Gastrocnemius medialis (tissue), 4 donors: ENCODE measurements at regions not wholly inside any gene's neighbourhood (a gene's known extent, or its start where the extent isn't known, plus 50 kb on each side); places are given as distances from the start of the nearest gene placed in this dataset.

Experiments used
- POLR2A ChIP-seq, 2 donors: fragments of 450-650 bp; IDR thresholded peaks; one replicate each; pipeline ENCODE4 v1.6.1; 2017; ENCODE audit warnings: antibody characterized with exemption in 2 of 2, mild to moderate bottlenecking in 2 of 2, moderate library complexity in 2 of 2
- TF ChIP-seq, protein P1 (sequence below), 5 experiments: fragments of 450-650 bp in 3 of 5; fragments of 200-600 bp in 2 of 5; sonication (generic) in 2 of 5; IDR thresholded peaks in 4 of 5; conservative IDR thresholded peaks in 1 of 5; 1 replicate in 4 of 5; 2 replicates in 1 of 5; pipeline ENCODE4 v1.5.1; 2016 to 2019; ENCODE audit warnings: antibody characterized with exemption in 5 of 5, mild to moderate bottlenecking in 3 of 5, moderate library complexity in 3 of 5

GRCh38 chr6:170210026-170210390 lies 80.9 kb downstream of the DLL1 start:
- TF ChIP-seq, protein P1, sequence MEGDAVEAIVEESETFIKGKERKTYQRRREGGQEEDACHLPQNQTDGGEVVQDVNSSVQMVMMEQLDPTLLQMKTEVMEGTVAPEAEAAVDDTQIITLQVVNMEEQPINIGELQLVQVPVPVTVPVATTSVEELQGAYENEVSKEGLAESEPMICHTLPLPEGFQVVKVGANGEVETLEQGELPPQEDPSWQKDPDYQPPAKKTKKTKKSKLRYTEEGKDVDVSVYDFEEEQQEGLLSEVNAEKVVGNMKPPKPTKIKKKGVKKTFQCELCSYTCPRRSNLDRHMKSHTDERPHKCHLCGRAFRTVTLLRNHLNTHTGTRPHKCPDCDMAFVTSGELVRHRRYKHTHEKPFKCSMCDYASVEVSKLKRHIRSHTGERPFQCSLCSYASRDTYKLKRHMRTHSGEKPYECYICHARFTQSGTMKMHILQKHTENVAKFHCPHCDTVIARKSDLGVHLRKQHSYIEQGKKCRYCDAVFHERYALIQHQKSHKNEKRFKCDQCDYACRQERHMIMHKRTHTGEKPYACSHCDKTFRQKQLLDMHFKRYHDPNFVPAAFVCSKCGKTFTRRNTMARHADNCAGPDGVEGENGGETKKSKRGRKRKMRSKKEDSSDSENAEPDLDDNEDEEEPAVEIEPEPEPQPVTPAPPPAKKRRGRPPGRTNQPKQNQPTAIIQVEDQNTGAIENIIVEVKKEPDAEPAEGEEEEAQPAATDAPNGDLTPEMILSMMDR (IDR thresholded peaks at IDR 0.05 in 4 of 5, conservative IDR thresholded peaks at IDR 0.05 in 1 of 5): no peak
- no peak for TF ChIP-seq POLR2A (IDR thresholded peaks at IDR 0.05)
